Stimulated activated CD4-positive, alpha-beta T cell treated with anti-CD3 and anti-CD28 coated beads, Interleukin-4, amount 100 ng/mL, for 1 hour (primary cell): ENCODE measurements at regions not wholly inside any gene's neighbourhood (a gene's known extent, or its start where the extent isn't known, plus 50 kb on each side); places are given as distances from the start of the nearest gene placed in this dataset.
"Not testable (repeated sequence)": the region's sequence is repeated elsewhere in the genome, so short reads cannot be mapped to it uniquely, and the experiment has no call there.

ENCODE experiments used
- DNase-seq: peaks from one replicate; pipeline ENCODE4 v3.0.0-alpha.2; 2020

DNA sequence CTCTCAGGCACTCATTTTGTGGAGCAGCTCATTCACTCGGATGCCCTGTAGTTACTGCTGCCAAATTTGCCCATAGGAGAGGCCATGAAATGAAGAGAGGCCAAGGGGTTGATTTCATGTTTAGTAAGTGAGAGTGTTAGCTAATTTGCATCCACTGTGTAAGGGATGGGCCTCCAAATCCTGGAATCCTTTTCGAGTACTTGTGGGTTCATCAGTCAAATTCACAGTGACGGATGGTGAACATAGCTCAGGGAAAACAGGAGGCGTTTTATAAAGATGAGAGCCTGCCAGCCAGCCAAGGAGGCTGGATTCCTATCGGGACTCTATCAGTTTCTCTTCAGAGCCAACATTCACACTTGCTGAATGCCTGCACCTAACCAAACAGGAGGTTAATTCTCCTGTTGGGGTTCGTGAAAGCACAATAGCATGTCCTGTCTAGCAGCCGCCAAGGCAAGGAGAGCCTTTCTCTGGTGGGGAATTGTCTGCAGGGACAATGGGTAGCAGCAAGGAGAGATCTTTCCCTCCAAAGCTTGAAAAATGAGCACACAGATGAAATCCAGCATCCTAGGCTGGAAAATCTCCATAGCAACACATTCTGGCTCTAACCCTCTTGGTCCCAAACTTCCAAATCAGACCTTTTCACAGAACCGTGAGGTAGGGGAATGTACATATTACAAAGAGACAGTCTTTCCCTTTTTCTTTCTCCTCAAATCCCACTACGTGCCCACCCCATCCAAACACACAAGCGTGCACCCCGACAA is 231.4 kb upstream of the ECI2 start:
- no peak for DNase-seq

DNA sequence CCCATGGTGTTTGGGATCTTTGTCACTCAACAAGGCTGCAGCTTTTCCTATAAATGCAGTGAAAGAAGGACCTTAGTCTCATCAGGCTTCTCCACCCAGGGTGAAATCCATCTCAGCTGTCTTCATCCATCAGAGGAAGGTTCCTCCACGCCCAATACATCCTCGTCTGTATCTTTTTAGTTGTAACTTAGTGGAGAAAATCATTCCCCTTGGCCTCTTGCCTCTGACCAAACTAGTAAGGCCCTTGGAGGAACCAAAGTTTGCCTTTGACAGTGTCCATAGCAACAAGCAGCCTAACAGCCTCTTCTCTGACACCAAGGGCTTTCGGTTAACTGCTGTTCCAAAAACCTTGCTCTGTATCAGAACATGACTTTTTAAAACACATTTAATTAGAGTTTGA is 230.3 kb upstream of the ECI2 start:
- DNase-seq: no peak

- no peak for DNase-seq
Measured at GRCh38 chr6:4364711-4365110, 229.3 kb upstream of the ECI2 start.

GRCh38 chr6:4364172-4364571 is 228.8 kb upstream of the ECI2 start:
- no peak for DNase-seq

DNA sequence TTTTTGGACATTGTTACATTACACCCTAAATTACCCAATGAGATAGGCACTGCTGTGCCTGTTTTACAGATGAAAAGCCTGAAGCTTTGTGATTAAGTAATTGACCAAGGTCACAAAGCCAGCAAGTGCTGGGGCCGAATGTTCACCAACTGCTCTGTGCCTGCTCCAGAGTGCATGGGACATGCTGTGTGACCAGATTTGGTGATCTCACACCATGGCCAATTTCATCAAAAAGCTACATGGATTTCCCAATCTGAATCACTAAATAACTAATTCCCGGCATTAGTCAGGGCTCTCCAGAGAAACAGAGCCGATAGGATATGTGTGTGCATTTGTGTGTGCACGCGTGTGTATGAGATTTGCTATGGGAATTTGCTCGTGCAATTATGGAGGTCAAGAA is 228.3 kb upstream of the ECI2 start:
- no peak for DNase-seq

DNA sequence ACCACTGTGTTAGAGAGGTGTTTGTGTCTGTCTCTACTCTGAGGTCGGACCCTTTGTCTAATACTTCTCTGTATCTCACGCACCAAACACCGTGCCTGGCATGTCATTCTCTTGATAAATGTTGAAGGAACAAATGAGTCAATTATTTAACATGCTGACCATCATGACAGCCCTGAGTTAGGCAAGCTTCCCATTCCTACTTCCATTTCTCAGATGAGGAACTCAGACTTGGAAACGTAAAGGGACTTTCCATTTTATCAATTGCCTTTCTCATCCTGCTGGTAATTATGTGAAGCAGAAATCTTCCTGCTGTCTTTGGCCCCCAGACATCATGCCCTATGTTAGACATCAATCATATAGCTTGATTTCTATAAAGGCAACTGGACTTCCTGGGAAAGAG is 227.0 kb upstream of the ECI2 start:
- DNase-seq: no peak

DNA sequence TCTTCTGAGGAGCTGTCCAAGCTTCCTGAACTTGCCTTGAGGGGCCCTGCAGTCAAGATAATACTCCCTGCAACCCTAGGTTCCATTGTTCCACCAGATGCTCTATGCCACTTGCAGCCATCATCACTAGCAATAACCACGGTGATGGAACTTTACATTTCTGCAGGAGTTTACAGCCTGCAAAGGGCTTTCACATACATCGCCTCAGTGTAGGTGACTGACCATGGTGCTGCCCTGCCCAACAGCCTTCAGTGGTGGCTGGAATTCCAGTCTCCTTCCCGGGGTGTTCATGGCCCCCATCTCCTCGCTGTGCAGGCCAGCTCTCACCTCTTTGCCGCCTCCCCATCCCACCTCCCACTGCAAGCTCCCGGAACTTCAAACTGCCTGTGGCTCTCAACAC is 225.5 kb upstream of the ECI2 start:
- no peak for DNase-seq

GRCh38 chr6:4359108-4359730 is 223.8 kb upstream of the ECI2 start:
- DNase-seq: no peak

DNA sequence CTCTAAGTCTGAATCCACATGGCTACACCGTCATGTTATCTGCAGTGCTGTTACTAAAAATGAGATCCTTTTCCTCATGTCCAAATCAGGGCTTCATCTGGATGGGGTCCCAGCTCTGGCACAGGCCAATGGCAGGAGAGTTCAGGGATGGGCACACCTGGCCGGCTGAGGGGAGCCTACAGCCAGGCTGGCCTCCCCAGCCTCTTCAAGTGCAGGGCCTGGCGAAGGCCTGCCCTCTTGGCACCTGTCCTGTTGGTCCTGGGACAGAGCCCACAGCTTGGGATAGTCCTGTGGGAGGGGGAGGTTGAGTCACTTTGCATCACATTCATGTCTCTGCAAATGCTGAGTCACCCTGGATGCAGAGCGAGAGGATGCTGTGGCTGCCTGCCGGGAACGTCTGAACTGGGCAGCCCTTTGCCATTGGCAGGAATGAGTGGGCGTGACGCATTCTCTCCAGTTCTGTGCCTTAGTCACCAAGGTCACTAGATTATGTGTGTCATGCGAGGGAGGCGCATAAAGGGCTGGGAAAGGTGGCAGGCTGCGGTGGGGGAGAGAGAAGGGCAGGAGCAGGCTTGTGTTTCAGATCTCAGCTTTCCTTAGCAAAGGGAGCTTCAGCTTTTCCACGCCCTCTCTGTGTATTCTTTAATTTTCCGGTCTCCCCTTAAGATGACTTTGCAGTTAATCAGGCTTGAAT is 223.2 kb upstream of the ECI2 start:
- no peak for DNase-seq

- not testable (repeated sequence) for DNase-seq
Measured at GRCh38 chr6:4357660-4358152, 222.3 kb upstream of the ECI2 start.

- no peak for DNase-seq
Measured at GRCh38 chr6:4356899-4357659, 221.7 kb upstream of the ECI2 start.

GRCh38 chr6:4355241-4355640 is 219.9 kb upstream of the ECI2 start:
- DNase-seq: no peak

DNA sequence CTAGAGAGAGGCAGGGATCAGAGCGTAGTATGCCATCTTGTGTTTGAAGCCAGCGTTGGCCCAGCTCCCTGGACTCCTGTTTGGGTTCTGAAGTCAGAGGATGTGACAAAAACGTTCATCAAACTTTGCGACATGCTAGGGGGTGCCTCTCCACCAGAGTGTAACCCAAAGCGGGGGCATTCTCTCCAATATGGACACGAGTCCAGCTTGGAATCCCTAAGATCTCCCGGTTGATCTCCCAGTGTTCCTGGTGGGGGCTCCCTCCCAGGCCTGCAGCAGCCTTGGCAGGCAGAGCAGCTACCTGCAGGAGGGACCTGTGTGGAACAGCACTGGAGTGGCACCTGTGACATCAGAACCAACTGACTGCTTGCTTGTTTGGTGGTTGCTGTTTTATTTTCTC is 218.8 kb upstream of the ECI2 start:
- no peak for DNase-seq

DNA sequence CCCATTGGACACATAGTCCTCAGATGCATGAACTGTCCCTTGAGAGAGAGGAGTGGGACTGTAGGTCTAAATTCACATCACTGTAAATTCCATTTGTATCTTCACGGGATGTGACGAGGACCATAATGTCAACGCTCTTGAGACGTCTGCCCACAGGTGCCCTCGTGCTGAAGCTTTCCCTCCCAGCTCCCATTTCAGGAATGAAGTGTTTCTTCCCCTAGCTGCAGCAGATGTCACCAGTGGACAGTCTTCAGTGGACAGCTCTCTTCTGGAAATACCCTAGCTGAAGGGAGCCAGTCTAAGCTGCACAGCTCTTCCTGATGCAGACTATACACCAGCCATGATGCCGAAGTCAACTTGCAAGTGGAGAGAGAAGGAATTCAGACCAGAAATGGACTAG is 217.4 kb upstream of the ECI2 start:
- DNase-seq: no peak

- no peak for DNase-seq
Measured at GRCh38 chr6:4352322-4352669, 216.9 kb upstream of the ECI2 start.

GRCh38 chr6:4351520-4352321 is 216.3 kb upstream of the ECI2 start:
- DNase-seq: no peak

GRCh38 chr6:4350567-4351519 is 215.5 kb upstream of the ECI2 start:
- no peak for DNase-seq

GRCh38 chr6:4349931-4350330 is 214.6 kb upstream of the ECI2 start:
- DNase-seq: no peak

GRCh38 chr6:4349323-4349722 is 213.9 kb upstream of the ECI2 start:
- no peak for DNase-seq

DNA sequence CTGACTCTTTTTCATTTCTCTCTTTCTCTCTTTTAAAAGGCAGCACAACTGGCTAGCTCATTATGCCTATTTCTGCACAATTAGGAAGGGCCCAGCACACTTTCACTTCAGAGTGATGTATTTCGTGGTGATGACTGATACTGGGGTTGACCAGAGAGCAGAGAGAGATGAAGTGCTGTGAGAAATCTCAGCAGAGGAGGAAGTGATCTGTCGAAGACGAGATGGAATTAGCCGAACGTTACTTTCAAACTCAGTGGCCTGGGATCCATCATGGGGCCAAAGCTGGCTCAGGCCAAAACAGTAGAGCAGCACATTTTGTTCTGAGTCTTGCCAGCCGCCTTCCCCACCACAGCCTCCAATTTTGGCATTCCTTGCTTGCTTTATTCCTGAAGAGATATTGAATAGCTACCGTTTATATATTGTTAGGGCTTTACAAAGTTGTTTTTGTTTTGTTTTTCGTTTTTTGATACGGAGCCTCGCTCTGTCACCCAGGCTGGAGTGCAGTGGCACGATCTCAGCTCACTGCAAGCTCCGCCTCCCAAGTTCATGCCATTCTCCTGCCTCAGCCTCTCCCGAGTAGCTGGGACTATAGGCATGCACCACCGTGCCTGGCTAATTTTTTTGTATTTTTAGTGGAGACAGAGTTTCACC is 213.2 kb upstream of the ECI2 start:
- no peak for DNase-seq

- no peak for DNase-seq
Measured at GRCh38 chr6:4347877-4348276, 212.5 kb upstream of the ECI2 start.
